ENCODE measurements at regions not wholly inside any gene's neighbourhood (a gene's known extent, or its start where the extent isn't known, plus 50 kb on each side); places are given as distances from the start of the nearest gene placed in this dataset.

- no peak for FAIRE-seq
These were observed 272.2 kb upstream of the NEBL start for GRCh38 chr10:21169271-21169670.

GRCh38 chr10:21167288-21168010 lies 270.3 kb upstream of the NEBL start:
- FAIRE-seq, result no peak

- FAIRE-seq, result no peak
These were observed 269.6 kb upstream of the NEBL start for GRCh38 chr10:21166557-21167287.

- no peak for FAIRE-seq
These were observed 268.4 kb upstream of the NEBL start for GRCh38 chr10:21165489-21165888.

GRCh38 chr10:21164687-21165086 lies 267.6 kb upstream of the NEBL start:
- FAIRE-seq, result no peak

- no peak for FAIRE-seq
These were observed 265.8 kb upstream of the NEBL start for GRCh38 chr10:21162948-21163347.

- FAIRE-seq, result no peak
These were observed 264.5 kb upstream of the NEBL start for GRCh38 chr10:21161647-21162046.

GRCh38 chr10:21161090-21161625 lies 264.0 kb upstream of the NEBL start:
- no peak for FAIRE-seq

GRCh38 chr10:21160116-21160515 lies 263.0 kb upstream of the NEBL start:
- FAIRE-seq, result no peak

GRCh38 chr10:21159669-21160068 lies 262.6 kb upstream of the NEBL start:
- FAIRE-seq, result no peak

GRCh38 chr10:21158301-21158700 lies 261.2 kb upstream of the NEBL start:
- no peak for FAIRE-seq

- no peak for FAIRE-seq
These were observed 260.6 kb upstream of the NEBL start for GRCh38 chr10:21157664-21158063.

- FAIRE-seq, result peak; percentile 45
These were observed 253.1 kb upstream of the NEBL start for GRCh38 chr10:21150166-21150565.

GRCh38 chr10:21146436-21146789 lies 249.3 kb upstream of the NEBL start:
- no peak for FAIRE-seq

- FAIRE-seq, result no peak
These were observed 248.8 kb upstream of the NEBL start for GRCh38 chr10:21145751-21146435.

GRCh38 chr10:21144047-21144446 lies 246.9 kb upstream of the NEBL start:
- no peak for FAIRE-seq

- no peak for FAIRE-seq
These were observed 244.9 kb upstream of the NEBL start for GRCh38 chr10:21141946-21142492.

- FAIRE-seq, result peak; percentile 37
These were observed 241.7 kb upstream of the NEBL start for GRCh38 chr10:21138769-21139340.

- FAIRE-seq, result no peak
These were observed 238.2 kb upstream of the NEBL start for GRCh38 chr10:21135023-21135931.

GRCh38 chr10:21134645-21135022 lies 237.5 kb upstream of the NEBL start:
- FAIRE-seq, result no peak

GRCh38 chr10:21130683-21131442 lies 233.8 kb upstream of the NEBL start:
- no peak for FAIRE-seq
